Glutamatergic neuron (in vitro differentiated cells): ENCODE measurements at regions not wholly inside any gene's neighbourhood (a gene's known extent, or its start where the extent isn't known, plus 50 kb on each side); places are given as distances from the start of the nearest gene placed in this dataset.

Experiments
- DNase-seq: peaks from one replicate; pipeline ENCODE4 v3.0.0; 2022
- H3K27ac Mint-ChIP-seq: one replicate; pipeline ENCODE4 v1.8.0; 2020; ENCODE audit warnings: mild to moderate bottlenecking, mixed read lengths, inconsistent platforms; ENCODE audit not compliant: unreplicated experiment
- H3K27me3 Mint-ChIP-seq: one replicate; pipeline ENCODE4 v1.8.0; 2020; ENCODE audit warnings: mild to moderate bottlenecking, moderate library complexity, mixed read lengths, inconsistent platforms; ENCODE audit not compliant: unreplicated experiment
- H3K36me3 Mint-ChIP-seq: one replicate; pipeline ENCODE4 v1.8.0; 2020; ENCODE audit warnings: mild to moderate bottlenecking, mixed read lengths, inconsistent platforms; ENCODE audit not compliant: unreplicated experiment
- H3K4me1 Mint-ChIP-seq: one replicate; pipeline ENCODE4 v1.8.0; 2020; ENCODE audit warnings: mild to moderate bottlenecking, low read depth, mixed read lengths, inconsistent platforms; ENCODE audit not compliant: unreplicated experiment
- H3K4me3 Mint-ChIP-seq: one replicate; pipeline ENCODE4 v1.8.0; 2020; ENCODE audit warnings: mild to moderate bottlenecking, mixed read lengths, inconsistent platforms; ENCODE audit not compliant: unreplicated experiment
- H3K9me3 Mint-ChIP-seq: one replicate; pipeline ENCODE4 v1.8.0; 2020; ENCODE audit warnings: mild to moderate bottlenecking, moderate library complexity, mixed read lengths, inconsistent platforms; ENCODE audit not compliant: unreplicated experiment
- CTCF ChIP-seq: fragments of 200-600 bp; sonication (generic); IDR thresholded peaks from one replicate; pipeline ENCODE4 v1.5.0; 2021; ENCODE audit not compliant: partially characterized antibody, unreplicated experiment

GRCh38 chr1:4000811-4001251 lies 100.8 kb upstream of the C1orf174 start:
- Mint-ChIP-seq H3K9me3 (peaks cover 13% of the 10 kb centered on the region), H3K27ac (no peak overlapping the region), H3K36me3 (peaks cover 9% of the 10 kb centered on the region), H3K4me1 (no peaks in the 10 kb centered on the region), H3K27me3 (peaks cover 11% of the 10 kb centered on the region), H3K4me3 (no peak overlapping the region)
- no peak for DNase-seq
- TF ChIP-seq CTCF: no peak

- TF ChIP-seq CTCF: no peak
These were observed 101.4 kb upstream of the C1orf174 start for GRCh38 chr1:4001461-4001860.

GRCh38 chr1:4002061-4002521 lies 102.0 kb upstream of the C1orf174 start:
- peaks cover 12% of the 10 kb centered on the region for H3K9me3 Mint-ChIP-seq
- no peak for DNase-seq
- H3K4me1 Mint-ChIP-seq: no peaks in the 10 kb centered on the region
- TF ChIP-seq CTCF: no peak
- H3K27ac Mint-ChIP-seq: no peak overlapping the region
- H3K27me3 Mint-ChIP-seq: peaks cover 11% of the 10 kb centered on the region
- peaks cover 8% of the 10 kb centered on the region for H3K36me3 Mint-ChIP-seq
- H3K4me3 Mint-ChIP-seq: no peak overlapping the region

More at GRCh38 chr1:4001461-4001860, 101.4 kb upstream of the C1orf174 start:
- Mint-ChIP-seq H3K9me3 (peaks cover 13% of the 10 kb centered on the region), H3K27me3 (peaks cover 11% of the 10 kb centered on the region), H3K36me3 (peaks cover 9% of the 10 kb centered on the region), H3K4me3 (no peak overlapping the region), H3K27ac (no peak overlapping the region), H3K4me1 (no peaks in the 10 kb centered on the region)
- no peak for DNase-seq

GRCh38 chr1:4002741-4003140 lies 102.7 kb upstream of the C1orf174 start:
- Mint-ChIP-seq H3K36me3 (peaks cover 8% of the 10 kb centered on the region), H3K4me1 (no peaks in the 10 kb centered on the region), H3K4me3 (no peak overlapping the region), H3K9me3 (peaks cover 15% of the 10 kb centered on the region), H3K27me3 (peaks cover 11% of the 10 kb centered on the region), H3K27ac (no peak overlapping the region)
- no peak for TF ChIP-seq CTCF
- DNase-seq: no peak

GRCh38 chr1:4003846-4004505 lies 103.9 kb upstream of the C1orf174 start:
- Mint-ChIP-seq H3K9me3 (peaks cover 11% of the 10 kb centered on the region), H3K27me3 (peaks cover 11% of the 10 kb centered on the region), H3K4me3 (no peak overlapping the region), H3K27ac (no peak overlapping the region), H3K36me3 (peaks cover 8% of the 10 kb centered on the region), H3K4me1 (no peaks in the 10 kb centered on the region)
- no peak for DNase-seq
- TF ChIP-seq CTCF: no peak
